ENCODE measurements at regions not wholly inside any gene's neighbourhood (a gene's known extent, or its start where the extent isn't known, plus 50 kb on each side); places are given as distances from the start of the nearest gene placed in this dataset.

- in situ Hi-C loops (cut with HindIII; ENCODE audit: low sequenced_read_pairs), result no loop called here
Measured at GRCh38 chr1:57882934-57883641, 459.2 kb upstream of the DAB1 start.

GRCh38 chr1:57882072-57882471 lies 458.2 kb upstream of the DAB1 start:
- in situ Hi-C loops (cut with HindIII; ENCODE audit: low sequenced_read_pairs), result no loop called here

- in situ Hi-C loops (cut with HindIII; ENCODE audit: low sequenced_read_pairs), result no loop called here
Measured at GRCh38 chr1:57881639-57882038, 457.8 kb upstream of the DAB1 start.

- in situ Hi-C loops (cut with HindIII; ENCODE audit: low sequenced_read_pairs), result no loop called here
Measured at GRCh38 chr1:57879700-57880099, 455.8 kb upstream of the DAB1 start.

- in situ Hi-C loops (cut with HindIII; ENCODE audit: low sequenced_read_pairs), result no loop called here
Measured at GRCh38 chr1:57874418-57874877, 450.6 kb upstream of the DAB1 start.

GRCh38 chr1:57872913-57873312 lies 449.1 kb upstream of the DAB1 start:
- in situ Hi-C loops (cut with HindIII; ENCODE audit: low sequenced_read_pairs), result no loop called here

- in situ Hi-C loops (cut with HindIII; ENCODE audit: low sequenced_read_pairs), result no loop called here
Measured at GRCh38 chr1:57868908-57869307, 445.0 kb upstream of the DAB1 start.

- in situ Hi-C loops (cut with HindIII; ENCODE audit: low sequenced_read_pairs), result no loop called here
Measured at GRCh38 chr1:57868239-57868638, 444.4 kb upstream of the DAB1 start.

GRCh38 chr1:57866998-57867397 lies 443.1 kb upstream of the DAB1 start:
- in situ Hi-C loops (cut with HindIII; ENCODE audit: low sequenced_read_pairs), result no loop called here

GRCh38 chr1:57860931-57861565 lies 437.2 kb upstream of the DAB1 start:
- in situ Hi-C loops (cut with HindIII; ENCODE audit: low sequenced_read_pairs), result no loop called here

- in situ Hi-C loops (cut with HindIII; ENCODE audit: low sequenced_read_pairs), result no loop called here
Measured at GRCh38 chr1:57860325-57860724, 436.5 kb upstream of the DAB1 start.

GRCh38 chr1:57858740-57859139 lies 434.9 kb upstream of the DAB1 start:
- in situ Hi-C loops (cut with HindIII; ENCODE audit: low sequenced_read_pairs), result no loop called here

GRCh38 chr1:57857809-57858208 lies 433.9 kb upstream of the DAB1 start:
- in situ Hi-C loops (cut with HindIII; ENCODE audit: low sequenced_read_pairs), result no loop called here

GRCh38 chr1:57854436-57854835 lies 430.6 kb upstream of the DAB1 start:
- in situ Hi-C loops (cut with HindIII; ENCODE audit: low sequenced_read_pairs), result no loop called here

- in situ Hi-C loops (cut with HindIII; ENCODE audit: low sequenced_read_pairs), result no loop called here
Measured at GRCh38 chr1:57850176-57850940, 426.5 kb upstream of the DAB1 start.

- in situ Hi-C loops (cut with HindIII; ENCODE audit: low sequenced_read_pairs), result no loop called here
Measured at GRCh38 chr1:57848406-57848805, 424.5 kb upstream of the DAB1 start.

- in situ Hi-C loops (cut with HindIII; ENCODE audit: low sequenced_read_pairs), result no loop called here
Measured at GRCh38 chr1:57845041-57845440, 421.2 kb upstream of the DAB1 start.

GRCh38 chr1:57844382-57844980 lies 420.6 kb upstream of the DAB1 start:
- in situ Hi-C loops (cut with HindIII; ENCODE audit: low sequenced_read_pairs), result no loop called here

- in situ Hi-C loops (cut with HindIII; ENCODE audit: low sequenced_read_pairs), result no loop called here
Measured at GRCh38 chr1:57843760-57844159, 419.9 kb upstream of the DAB1 start.

GRCh38 chr1:57839526-57839925 lies 415.7 kb upstream of the DAB1 start:
- in situ Hi-C loops (cut with HindIII; ENCODE audit: low sequenced_read_pairs), result no loop called here

- in situ Hi-C loops (cut with HindIII; ENCODE audit: low sequenced_read_pairs), result no loop called here
Measured at GRCh38 chr1:57839067-57839466, 415.2 kb upstream of the DAB1 start.
